Ovary (tissue), 7 donors: ENCODE measurements at regions not wholly inside any gene's neighbourhood (a gene's known extent, or its start where the extent isn't known, plus 50 kb on each side); places are given as distances from the start of the nearest gene placed in this dataset.
"Not testable (repeated sequence)": the region's sequence is repeated elsewhere in the genome, so short reads cannot be mapped to it uniquely, and the experiment has no call there.

ENCODE experiments used
- DNase-seq, 5 donors: peaks; one replicate each; pipeline ENCODE4 v3.0.0-alpha.2; 2019 to 2020
- H3K27ac ChIP-seq, 2 donors: fragments of 200-600 bp; one replicate each; pipeline versions ENCODE4 v1.5.1 to v1.8.0; 2019 to 2022
- H3K27me3 ChIP-seq: fragments of 200-600 bp; one replicate; pipeline ENCODE4 v1.8.0; 2022
- H3K36me3 ChIP-seq: fragments of 200-600 bp; sonication (generic); one replicate; pipeline ENCODE4 v1.5.1; 2019
- H3K4me1 ChIP-seq: one replicate; pipeline ENCODE4 v1.8.1; 2013; ENCODE audit warnings: mild to moderate bottlenecking, moderate library complexity; ENCODE audit not compliant: insufficient read depth
- H3K4me3 ChIP-seq: fragments of 200-600 bp; sonication (generic); one replicate; pipeline ENCODE4 v1.5.1; 2017
- H3K9me3 ChIP-seq, 2 donors: fragments of 200-600 bp in 1 of 2; sonication (generic) in 1 of 2; one replicate each; pipeline versions ENCODE4 v1.5.1 to v1.8.1; 2013 to 2019; ENCODE audit warnings: mild to moderate bottlenecking in 1 of 2, moderate library complexity in 1 of 2
- CTCF ChIP-seq, 3 donors: fragments of 450-650 bp in 2 of 3; fragments of 200-600 bp in 1 of 3; IDR thresholded peaks; one replicate each; pipeline versions ENCODE4 v1.5.1 to v1.8.0; 2016 to 2022; ENCODE audit warnings: antibody characterized with exemption in 3 of 3, mild to moderate bottlenecking in 1 of 3
- EP300 ChIP-seq: sonication (generic); formaldehyde crosslinking; IDR thresholded peaks from one replicate; pipeline ENCODE4 v1.6.1; 2017; ENCODE audit warnings: antibody characterized with exemption
- POLR2A ChIP-seq: fragments of 450-650 bp; IDR thresholded peaks from one replicate; pipeline ENCODE4 v1.6.1; 2017; ENCODE audit warnings: antibody characterized with exemption, mild to moderate bottlenecking, moderate library complexity
- WGBS, 3 donors: extraction: QIAGEN DNeasy Blood & Tissue Kit in 1 of 3; methylation state at CpG; one replicate each; pipeline versions ENCODE4 v1.1.5 to v1.1.7; 2013 to 2017; 5-methylcytosine and 5-hydroxymethylcytosine counted together
- intact Hi-C, 4 donors: fragments of 100-400 bp; cut with DNase I; formaldehyde crosslinking; loops; one replicate each; pipeline versions ENCODE4 v1.11.0 to v1.15.1; 2022 to 2023
- donor health status: DM: no; HTN: no; CAD: no; lungs with moderate emphysema.
- donor health status: DM: no; HTN: no; CAD: no.
- donor health status: Bipolar disorder and iron deficiency.
- donor health status: DM: no; HTN: no; CAD: no.
- donor health status: DM: yes; HTN: yes; CAD: no.

DNA sequence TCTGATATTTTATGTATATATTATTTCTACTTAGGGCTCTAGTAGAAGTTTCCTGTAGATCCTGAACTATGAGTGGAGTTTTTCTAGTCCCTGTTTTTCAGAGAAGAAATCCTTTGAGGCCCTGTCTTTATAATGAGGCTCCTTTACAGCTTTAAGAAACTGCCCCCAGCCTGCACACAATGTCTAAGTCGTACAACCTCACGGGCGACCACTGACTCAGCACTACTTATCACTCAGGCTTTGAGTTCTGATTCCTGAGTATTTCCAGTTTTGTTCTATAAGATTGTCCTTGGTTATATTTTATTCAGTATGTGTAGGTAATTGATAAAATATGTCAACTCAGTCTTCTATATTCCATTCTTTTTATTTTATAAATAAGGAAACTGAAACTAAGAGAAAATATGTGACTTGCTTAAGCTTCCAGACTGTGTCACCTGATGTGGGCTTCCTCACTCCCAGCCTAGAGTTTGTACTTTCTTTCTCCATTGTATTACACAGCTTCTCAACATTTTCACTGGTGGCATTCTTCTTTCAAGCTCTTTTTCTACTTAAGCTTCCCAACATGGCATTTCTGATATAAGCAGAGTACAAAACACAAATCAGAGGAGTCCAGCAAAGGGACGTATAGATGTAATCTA is 167.0 kb downstream of the TBX18 start:
- H3K4me1 ChIP-seq = no peaks in the 10 kb centered on the region

DNA sequence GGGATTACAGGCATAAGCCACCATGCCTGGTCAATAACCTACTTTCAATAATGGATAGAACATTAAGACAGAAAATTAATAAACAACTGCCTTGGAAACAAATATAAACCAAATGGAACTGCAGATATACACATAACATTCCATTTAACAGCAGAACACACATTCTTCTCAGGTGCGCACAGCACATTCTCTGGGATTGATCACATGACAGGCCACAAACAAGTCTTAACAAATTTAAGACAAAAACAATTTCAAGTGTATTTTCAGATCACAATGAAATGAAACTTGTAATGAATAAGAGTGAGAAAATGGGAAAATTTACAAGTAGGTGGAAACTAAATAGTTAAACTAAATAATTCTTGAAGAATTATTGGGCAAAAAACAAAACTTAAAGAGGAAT is 167.9 kb downstream of the TBX18 start:
- Histone ChIP-seq H3K9me3 (no peaks in the 10 kb centered on the region), H3K36me3 (no peaks in the 10 kb centered on the region), H3K4me3 (no peak overlapping the region), H3K27ac (no peak overlapping the region), H3K27me3 (no peaks in the 10 kb centered on the region), H3K4me1 (no peaks in the 10 kb centered on the region)
- no peak for DNase-seq
- TF ChIP-seq EP300 (no peak), CTCF (IDR thresholded peaks at IDR 0.05) (no peak), POLR2A (no peak)
- intact Hi-C loops = no loop called here
- whole genome bisulfite sequencing, 3 donors = 93 to 100% (median 100%) methylated on average over 1 of the region's 1 CpG

More for the DNA sequence above, 167.0 kb downstream of the TBX18 start:
- intact Hi-C loops = no loop called here
- WGBS, 3 donors = 68 to 73% (median 69%) methylated on average over 4 of the region's 4 CpGs
- no peak for DNase-seq
- no peaks in the 10 kb centered on the region for H3K9me3 ChIP-seq
- no peak overlapping the region for H3K4me3 ChIP-seq
- H3K36me3 ChIP-seq = no peaks in the 10 kb centered on the region
- no peak for TF ChIP-seq POLR2A
- TF ChIP-seq CTCF (IDR thresholded peaks at IDR 0.05) = no peak
- no peaks in the 10 kb centered on the region for H3K27me3 ChIP-seq
- no peak overlapping the region for H3K27ac ChIP-seq

DNA sequence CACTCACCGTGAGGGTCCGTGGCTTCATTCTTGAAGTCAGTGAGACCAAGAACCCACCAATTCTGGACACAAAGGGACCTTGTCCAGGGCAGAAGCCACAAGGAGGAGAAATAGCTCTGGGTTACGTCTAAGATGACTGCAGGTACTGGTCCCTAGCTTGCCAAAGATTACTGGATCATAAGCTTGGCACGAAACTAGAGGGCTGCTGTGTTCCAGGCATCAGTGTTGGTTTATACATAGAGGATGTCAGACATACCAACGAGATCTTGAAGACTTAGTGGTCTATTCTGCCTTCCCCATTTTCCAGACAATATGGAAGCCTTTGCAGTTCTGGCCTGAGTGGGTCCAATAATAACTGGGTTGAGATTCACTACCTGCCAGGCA is 175.7 kb downstream of the TBX18 start:
- no peak for TF ChIP-seq POLR2A
- no peak for TF ChIP-seq CTCF (IDR thresholded peaks at IDR 0.05)
- no peak for TF ChIP-seq EP300
- Histone ChIP-seq H3K4me3 (no peak overlapping the region), H3K27me3 (no peaks in the 10 kb centered on the region), H3K36me3 (no peaks in the 10 kb centered on the region), H3K9me3 (peaks cover 0 to 3% of the 10 kb centered on the region in 2 donors), H3K4me1 (no peaks in the 10 kb centered on the region), H3K27ac (no peak overlapping the region)
- no peak for DNase-seq
- intact Hi-C loops = no loop called here
- WGBS, 3 donors = 85 to 90% (median 87%) methylated on average over 5 of the region's 5 CpGs

GRCh38 chr6:84587994-84588696 is 176.3 kb downstream of the TBX18 start:
- H3K9me3 ChIP-seq, H3K27me3 ChIP-seq, intact Hi-C loops, DNase-seq, H3K4me3 ChIP-seq, H3K27ac ChIP-seq, H3K4me1 ChIP-seq, H3K36me3 ChIP-seq: not testable (repeated sequence)
- WGBS, 3 donors = 81 to 88% (median 86%) methylated on average over 21 of the region's 21 CpGs

GRCh38 chr6:84587202-84587940 is 177.0 kb downstream of the TBX18 start:
- DNase-seq, H3K36me3 ChIP-seq, H3K4me3 ChIP-seq, intact Hi-C loops, H3K27me3 ChIP-seq, H3K4me1 ChIP-seq, H3K27ac ChIP-seq, H3K9me3 ChIP-seq: not testable (repeated sequence)
- 91 to 95% (median 94%) methylated on average over 26 to 28 of the region's 28 CpGs for whole genome bisulfite sequencing, 3 donors
